GM12872 (cell line): ENCODE measurements at regions not wholly inside any gene's neighbourhood (a gene's known extent, or its start where the extent isn't known, plus 50 kb on each side); places are given as distances from the start of the nearest gene placed in this dataset.

ENCODE experiments used
- CTCF ChIP-seq: IDR thresholded peaks from 3 replicates; pipeline ENCODE4 v1.5.1; 2011; ENCODE audit warnings: low read depth, mild to moderate bottlenecking, low read length, moderate library complexity; ENCODE audit not compliant: insufficient read depth

DNA sequence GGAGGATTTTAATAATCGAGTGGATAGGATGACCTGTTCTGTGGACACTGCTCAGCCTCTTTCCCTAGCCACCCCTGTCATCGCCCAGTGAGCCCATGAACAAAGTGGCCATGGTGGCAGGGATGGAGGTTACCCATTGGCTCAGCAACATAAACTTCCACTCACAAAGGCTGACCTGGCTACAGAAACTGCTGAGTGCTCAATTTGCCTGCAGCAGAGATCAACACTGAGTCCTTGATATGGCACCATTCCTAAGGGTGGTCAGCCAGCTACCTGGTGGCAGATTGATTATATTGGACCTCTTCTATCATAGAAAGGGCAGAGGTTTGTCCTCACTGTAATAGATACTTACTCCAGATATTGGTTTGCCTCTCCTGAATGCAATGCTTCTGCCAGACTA lies 465.4 kb upstream of the FBXO33 start:
- TF ChIP-seq CTCF = no peak

DNA sequence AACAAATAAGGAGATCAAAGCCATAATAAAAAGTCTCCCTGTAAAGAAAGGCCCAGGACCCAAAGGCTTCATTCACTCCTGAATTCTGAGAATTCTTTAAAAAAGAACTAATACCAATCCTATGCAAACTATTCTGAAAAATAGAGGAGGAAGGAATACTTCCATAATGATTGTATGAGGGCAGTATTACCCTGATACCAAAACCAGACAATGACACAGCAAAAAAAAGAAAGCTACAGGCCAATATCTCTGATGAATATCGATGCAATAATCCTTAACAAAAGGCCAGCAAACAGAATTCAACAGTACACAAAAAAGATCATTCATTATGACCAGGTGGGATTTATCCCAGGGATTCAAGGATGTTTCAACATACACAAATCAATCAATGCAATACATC lies 457.8 kb upstream of the FBXO33 start:
- TF ChIP-seq CTCF = no peak

- TF ChIP-seq CTCF = no peak
Measured at GRCh38 chr14:39884091-39884490, 451.9 kb upstream of the FBXO33 start.

- TF ChIP-seq CTCF = no peak
Measured at GRCh38 chr14:39880965-39881364, 448.7 kb upstream of the FBXO33 start.

- TF ChIP-seq CTCF = no peak
Measured at GRCh38 chr14:39880106-39880695, 448.0 kb upstream of the FBXO33 start.

GRCh38 chr14:39877577-39878190 lies 445.5 kb upstream of the FBXO33 start:
- no peak for TF ChIP-seq CTCF

- no peak for TF ChIP-seq CTCF
Measured at GRCh38 chr14:39876916-39877315, 444.7 kb upstream of the FBXO33 start.
